Adrenal gland (tissue), 9 donors: ENCODE measurements at regions not wholly inside any gene's neighbourhood (a gene's known extent, or its start where the extent isn't known, plus 50 kb on each side); places are given as distances from the start of the nearest gene placed in this dataset.

Experiments used
- DNase-seq, 7 donors: peaks; one replicate each; pipeline ENCODE4 v3.0.0-alpha.2; 2019 to 2020
- H3K27ac ChIP-seq, 5 donors: fragments of 200-600 bp; sonication (generic) in 4 of 5; 1 replicate in 3 of 5; 2 replicates in 2 of 5; pipeline versions ENCODE4 v1.5.1 to v1.8.0; 2016 to 2020; ENCODE audit warnings: mild to moderate bottlenecking in 1 of 5
- H3K27me3 ChIP-seq: fragments of 200-600 bp; 2 replicates; pipeline ENCODE4 v1.8.0; 2021
- H3K36me3 ChIP-seq, 2 donors: fragments of 200-600 bp; replicated peaks in 1 of 2; 1 replicate in 1 of 2; 2 replicates in 1 of 2; pipeline versions ENCODE4 v1.5.1 to v1.8.0; 2018 to 2022
- H3K4me1 ChIP-seq, 2 donors: fragments of 200-600 bp; replicated peaks in 1 of 2; 1 replicate in 1 of 2; 2 replicates in 1 of 2; pipeline versions ENCODE4 v1.5.1 to v1.8.0; 2018 to 2021
- H3K4me3 ChIP-seq, 4 donors: fragments of 200-600 bp; sonication (generic) in 3 of 4; one replicate each; pipeline ENCODE4 v1.5.1; 2016 to 2018
- H3K9me3 ChIP-seq, 3 donors: fragments of 200-600 bp; sonication (generic) in 1 of 3; replicated peaks in 1 of 3; 1 replicate in 2 of 3; 2 replicates in 1 of 3; pipeline versions ENCODE4 v1.5.1 to v1.8.0; 2016 to 2021
- POLR2A ChIP-seq, 2 donors: fragments of 450-650 bp; IDR thresholded peaks; one replicate each; pipeline ENCODE4 v1.6.1; 2017; ENCODE audit warnings: antibody characterized with exemption in 2 of 2, mild to moderate bottlenecking in 2 of 2, moderate library complexity in 1 of 2
- WGBS, 4 donors: extraction: QIAGEN DNeasy Blood & Tissue Kit in 2 of 4; methylation state at CpG; one replicate each; pipeline versions ENCODE4 v1.1.5 to v1.1.7; 2013 to 2017; 5-methylcytosine and 5-hydroxymethylcytosine counted together
- intact Hi-C, 2 donors: fragments of 100-400 bp; cut with DNase I; formaldehyde crosslinking; loops; one replicate each; pipeline versions ENCODE4 v1.14.1 to v1.15.0; 2022 to 2023
- TF ChIP-seq, protein P1 (sequence below), 6 experiments: fragments of 450-650 bp in 4 of 6; fragments of 200-600 bp in 2 of 6; sonication (generic) in 1 of 6; IDR thresholded peaks; 1 replicate in 5 of 6; 2 replicates in 1 of 6; pipeline versions ENCODE4 v1.5.1 to v1.8.0; 2016 to 2021; ENCODE audit warnings: antibody characterized with exemption in 6 of 6, mild to moderate bottlenecking in 2 of 6, moderate library complexity in 1 of 6
- donor health status: healthy with polysubstance abuse.
- donor health status: Bipolar disorder and iron deficiency.
- donor health status: DM: yes; HTN: yes; CAD: no.
- donor health status: DM: no; HTN: no; CAD: no.
- donor health status: DM: no; HTN: no; CAD: no.

DNA sequence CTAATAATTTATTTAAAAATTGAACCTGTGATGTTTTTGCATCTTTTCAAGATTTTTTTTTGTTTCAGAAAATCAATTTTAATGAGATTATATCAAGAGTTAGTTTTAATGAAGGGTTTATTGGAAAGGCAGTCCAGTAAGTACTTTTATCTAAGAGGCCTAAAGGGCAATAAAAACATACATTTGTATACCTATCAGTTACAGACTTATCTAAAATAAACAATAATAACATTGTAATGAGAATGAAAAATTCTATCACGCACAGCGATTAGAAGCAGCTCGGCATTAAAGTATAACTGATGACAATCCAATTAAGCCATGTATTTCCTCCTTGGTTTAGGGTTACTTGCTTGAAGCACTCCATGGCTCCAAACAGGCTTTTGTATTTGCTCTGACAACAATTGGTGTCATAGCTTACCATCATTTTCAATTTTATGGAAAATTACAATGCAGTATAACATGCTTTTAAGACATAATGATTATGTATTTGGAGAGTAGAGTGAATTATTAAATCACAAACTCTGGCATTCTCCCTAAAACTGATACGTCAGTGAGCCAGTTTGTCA is 629.4 kb downstream of the TSN start:
- no peak overlapping the region for H3K4me3 ChIP-seq
- DNase-seq, result no peak
- no peaks in the 10 kb centered on the region for H3K4me1 ChIP-seq
- H3K27me3 ChIP-seq, result no peaks in the 10 kb centered on the region
- no peaks in the 10 kb centered on the region for H3K36me3 ChIP-seq
- H3K27ac ChIP-seq, result no peak overlapping the region
- intact Hi-C loops, result no loop called here
- H3K9me3 ChIP-seq, result no peaks in the 10 kb centered on the region
- 64 to 82% (median 76%) methylated on average over 4 of the region's 4 CpGs for WGBS, 4 donors
- TF ChIP-seq, protein P1, sequence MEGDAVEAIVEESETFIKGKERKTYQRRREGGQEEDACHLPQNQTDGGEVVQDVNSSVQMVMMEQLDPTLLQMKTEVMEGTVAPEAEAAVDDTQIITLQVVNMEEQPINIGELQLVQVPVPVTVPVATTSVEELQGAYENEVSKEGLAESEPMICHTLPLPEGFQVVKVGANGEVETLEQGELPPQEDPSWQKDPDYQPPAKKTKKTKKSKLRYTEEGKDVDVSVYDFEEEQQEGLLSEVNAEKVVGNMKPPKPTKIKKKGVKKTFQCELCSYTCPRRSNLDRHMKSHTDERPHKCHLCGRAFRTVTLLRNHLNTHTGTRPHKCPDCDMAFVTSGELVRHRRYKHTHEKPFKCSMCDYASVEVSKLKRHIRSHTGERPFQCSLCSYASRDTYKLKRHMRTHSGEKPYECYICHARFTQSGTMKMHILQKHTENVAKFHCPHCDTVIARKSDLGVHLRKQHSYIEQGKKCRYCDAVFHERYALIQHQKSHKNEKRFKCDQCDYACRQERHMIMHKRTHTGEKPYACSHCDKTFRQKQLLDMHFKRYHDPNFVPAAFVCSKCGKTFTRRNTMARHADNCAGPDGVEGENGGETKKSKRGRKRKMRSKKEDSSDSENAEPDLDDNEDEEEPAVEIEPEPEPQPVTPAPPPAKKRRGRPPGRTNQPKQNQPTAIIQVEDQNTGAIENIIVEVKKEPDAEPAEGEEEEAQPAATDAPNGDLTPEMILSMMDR (IDR thresholded peaks at IDR 0.05), result no peak
- no peak for TF ChIP-seq POLR2A (IDR thresholded peaks at IDR 0.05)

DNA sequence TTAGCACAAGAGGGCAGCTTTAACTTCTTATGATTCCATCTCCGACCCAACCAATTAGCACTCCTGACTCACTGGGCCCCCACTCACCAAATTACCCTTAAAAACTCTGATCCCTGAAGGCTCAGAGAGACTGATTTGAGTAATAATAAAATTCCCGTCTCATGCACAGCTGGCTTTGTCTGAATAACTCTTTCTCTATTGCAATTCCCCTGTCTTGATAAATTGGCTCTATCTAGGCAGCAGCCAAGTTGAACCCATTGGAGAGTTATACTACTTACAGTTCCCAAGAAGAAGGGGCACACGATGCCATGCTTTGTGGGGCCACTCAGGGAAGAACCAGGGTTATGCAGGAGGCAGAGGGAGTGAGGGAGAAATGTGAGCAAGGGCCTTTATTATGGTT is 632.8 kb downstream of the TSN start:
- Histone ChIP-seq H3K4me1 (no peaks in the 10 kb centered on the region), H3K4me3 (no peak overlapping the region), H3K9me3 (no peaks in the 10 kb centered on the region), H3K27me3 (no peaks in the 10 kb centered on the region), H3K27ac (no peak overlapping the region), H3K36me3 (no peaks in the 10 kb centered on the region)
- intact Hi-C loops, result no loop called here
- no peak for TF ChIP-seq POLR2A (IDR thresholded peaks at IDR 0.05)
- TF ChIP-seq, protein P1 (IDR thresholded peaks at IDR 0.05), result no peak
- no peak for DNase-seq
- WGBS, 4 donors, result 51 to 83% (median 74%) methylated on average over 3 of the region's 3 CpGs

DNA sequence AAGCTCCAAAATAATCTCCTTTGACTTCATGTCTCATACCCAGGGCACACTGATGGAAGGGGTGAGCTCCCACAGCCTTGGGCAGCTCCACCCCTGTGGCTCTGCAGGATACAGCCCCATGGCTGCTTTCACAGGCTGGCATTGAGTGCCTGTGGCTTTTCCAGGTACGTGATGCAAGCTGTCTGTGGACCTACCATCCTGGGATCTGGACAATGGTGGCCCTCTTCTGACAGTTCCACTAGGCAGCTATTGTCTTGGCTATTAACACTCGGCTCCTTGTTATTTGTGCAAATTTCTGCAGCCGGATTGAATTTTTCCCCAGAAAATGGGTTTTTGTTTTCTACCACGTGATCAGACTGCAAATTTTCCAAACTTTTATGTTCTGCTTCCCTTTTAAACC is 634.2 kb downstream of the TSN start:
- TF ChIP-seq POLR2A (IDR thresholded peaks at IDR 0.05), result no peak
- TF ChIP-seq, protein P1 (IDR thresholded peaks at IDR 0.05), result no peak
- Histone ChIP-seq H3K27ac (no peak overlapping the region), H3K4me1 (no peaks in the 10 kb centered on the region), H3K4me3 (no peak overlapping the region), H3K9me3 (no peaks in the 10 kb centered on the region), H3K27me3 (no peaks in the 10 kb centered on the region), H3K36me3 (no peaks in the 10 kb centered on the region)
- WGBS, 4 donors, result 61 to 66% (median 66%) methylated on average over 4 of the region's 4 CpGs
- intact Hi-C loops, result no loop called here
- no peak for DNase-seq

DNA sequence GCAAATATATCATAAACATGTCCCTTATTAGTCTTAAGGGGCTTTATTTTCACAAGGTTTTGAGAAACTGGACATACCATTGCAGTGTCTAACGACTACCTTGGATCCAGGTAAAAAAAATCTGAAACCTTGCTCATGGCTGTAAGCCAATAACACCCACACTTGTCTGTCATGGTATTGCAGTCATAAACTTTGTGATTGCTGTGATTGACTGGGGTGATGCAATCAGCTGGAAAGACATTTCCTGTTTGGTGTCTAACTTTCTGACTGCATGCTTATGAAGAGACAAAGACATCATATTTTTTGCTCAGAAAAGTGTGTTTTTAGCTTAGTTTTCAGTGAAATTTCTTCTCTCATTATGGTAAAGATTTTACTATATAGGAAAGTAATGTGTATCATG is 635.0 kb downstream of the TSN start:
- DNase-seq, result no peak
- WGBS, 4 donors, result 47 to 77% (median 70%) methylated on average over 1 of the region's 1 CpG
- Histone ChIP-seq H3K27ac (no peak overlapping the region), H3K4me3 (no peak overlapping the region), H3K27me3 (no peaks in the 10 kb centered on the region), H3K36me3 (no peaks in the 10 kb centered on the region), H3K9me3 (no peaks in the 10 kb centered on the region), H3K4me1 (no peaks in the 10 kb centered on the region)
- intact Hi-C loops, result no loop called here
- TF ChIP-seq, protein P1 (IDR thresholded peaks at IDR 0.05), result no peak
- TF ChIP-seq POLR2A (IDR thresholded peaks at IDR 0.05), result no peak
